NCI-H187 treated with DMSO at 0.1 percent for 48 hours (cell line): ENCODE measurements at regions not wholly inside any gene's neighbourhood (a gene's known extent, or its start where the extent isn't known, plus 50 kb on each side); places are given as distances from the start of the nearest gene placed in this dataset.

ENCODE experiments used
- DNase-seq: peaks from one replicate; lab custom pipeline; 2025; lab: John Stamatoyannopoulos, UW

DNA sequence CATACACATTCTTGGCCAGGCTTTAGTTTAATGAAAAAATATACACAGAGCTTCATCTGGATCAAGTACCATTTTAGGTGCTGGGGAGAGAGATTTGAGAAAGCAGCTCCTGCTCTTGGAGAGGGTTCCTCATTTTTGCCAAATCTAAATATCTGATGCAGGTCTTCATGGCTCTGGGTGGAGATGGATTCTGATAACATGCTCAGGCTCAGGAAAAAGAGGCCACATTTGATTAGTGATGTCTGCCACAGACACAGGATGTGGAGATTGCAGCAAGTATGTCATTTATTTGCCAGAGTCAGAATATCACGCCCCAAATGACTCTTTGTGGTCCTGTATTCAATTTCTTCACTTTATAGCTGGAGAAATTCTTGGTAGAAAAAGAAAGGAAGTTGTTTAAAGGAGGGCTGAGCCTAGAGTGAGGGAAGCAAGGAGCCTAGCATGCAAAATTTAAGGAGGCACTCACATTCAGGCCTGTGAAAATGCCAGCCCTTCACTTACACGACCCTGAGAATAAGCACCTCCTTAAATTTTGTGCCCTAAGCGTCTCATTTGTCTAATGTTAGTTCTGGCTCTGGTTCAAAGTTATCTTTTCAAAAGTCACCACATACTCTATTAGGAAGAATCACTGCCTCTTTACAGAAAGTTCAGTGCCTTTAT is 492.9 kb upstream of the TBX3 start:
- DNase-seq, result no peak

DNA sequence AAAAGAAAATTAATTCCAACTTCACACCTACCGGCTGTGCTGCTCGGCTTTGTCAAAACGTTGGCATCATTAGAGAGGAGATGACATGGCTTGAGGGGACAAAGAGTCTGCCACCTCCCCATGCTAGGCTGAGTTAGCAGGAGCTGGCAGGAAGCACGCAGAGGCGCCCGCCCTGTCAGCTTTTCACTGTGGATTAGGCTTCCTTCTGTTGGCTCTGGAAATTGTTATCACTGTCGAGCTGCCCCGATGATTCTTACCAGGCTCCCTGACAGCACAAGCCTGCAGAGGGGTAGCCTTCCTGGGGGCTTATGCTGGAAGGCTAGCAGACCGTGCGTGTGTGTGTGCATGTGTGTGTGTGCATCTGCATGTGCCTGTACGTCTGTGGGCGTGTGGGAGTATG is 490.9 kb upstream of the TBX3 start:
- no peak for DNase-seq

GRCh38 chr12:115172521-115172920 is 488.5 kb upstream of the TBX3 start:
- DNase-seq, result no peak

GRCh38 chr12:115169981-115170380 is 486.0 kb upstream of the TBX3 start:
- no peak for DNase-seq

- no peak for DNase-seq
Measured at GRCh38 chr12:115166698-115167315, 482.8 kb upstream of the TBX3 start.

DNA sequence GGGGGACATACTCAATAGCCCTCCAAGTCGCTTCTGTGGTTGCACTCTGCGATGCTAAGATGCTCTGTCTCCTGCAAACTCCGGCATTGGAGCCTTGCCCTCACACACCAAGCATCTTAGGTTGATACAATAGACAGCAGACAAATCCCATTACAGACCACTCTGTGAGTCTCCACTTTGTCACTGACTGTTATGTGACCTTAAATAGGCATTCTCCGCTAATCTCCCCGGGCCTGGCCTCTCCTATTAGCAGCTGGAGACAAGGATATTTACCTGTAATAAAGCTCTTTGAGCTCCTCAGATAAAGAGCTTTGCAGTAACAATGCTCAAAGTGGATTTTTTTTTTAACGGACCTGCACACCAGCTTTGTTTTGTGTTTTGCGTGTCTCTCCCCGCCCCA is 479.7 kb upstream of the TBX3 start:
- DNase-seq, result peak; percentile 71

DNA sequence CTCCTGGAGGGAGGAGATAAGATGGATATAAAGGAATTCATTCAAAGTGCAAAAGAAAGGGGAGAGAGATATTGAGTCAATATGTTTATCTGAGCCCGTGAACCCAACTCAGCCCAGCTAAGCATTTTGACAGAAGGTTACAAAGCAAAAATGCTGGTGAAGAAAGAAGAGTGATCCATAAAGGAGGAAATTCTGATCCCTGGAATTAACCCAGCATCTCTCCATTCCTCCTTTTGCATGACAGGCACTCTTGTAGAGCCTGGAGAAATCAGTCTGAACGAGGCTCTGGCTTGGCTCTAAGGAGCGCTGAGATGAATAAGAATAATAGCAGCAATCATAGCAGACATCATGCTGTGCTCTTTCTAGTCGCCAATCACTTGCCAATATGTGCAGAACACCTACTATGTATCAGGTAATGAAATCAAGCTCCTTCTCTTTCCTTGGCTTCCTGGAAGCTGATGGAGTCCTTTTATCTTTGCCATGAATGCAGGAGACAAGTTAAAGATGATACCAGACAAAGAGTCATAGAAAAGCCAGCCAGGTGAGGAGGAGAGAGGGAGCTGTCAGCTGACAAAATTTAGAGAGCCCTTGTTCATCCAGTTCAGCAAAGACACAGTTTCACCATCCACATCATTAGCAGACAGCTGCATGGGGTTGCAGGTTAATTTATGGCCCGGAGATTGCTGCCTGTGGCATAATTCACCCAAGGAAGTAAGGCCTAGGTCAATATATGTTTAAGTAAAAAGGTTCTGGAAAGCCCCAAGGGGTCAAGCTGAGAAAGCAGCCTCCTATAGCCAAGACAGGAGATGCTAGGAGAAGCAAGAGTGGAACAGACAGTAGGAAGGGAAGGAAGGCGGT is 476.5 kb upstream of the TBX3 start:
- peak; percentile 96 for DNase-seq

GRCh38 chr12:115158816-115159215 is 474.8 kb upstream of the TBX3 start:
- DNase-seq, result no peak

DNA sequence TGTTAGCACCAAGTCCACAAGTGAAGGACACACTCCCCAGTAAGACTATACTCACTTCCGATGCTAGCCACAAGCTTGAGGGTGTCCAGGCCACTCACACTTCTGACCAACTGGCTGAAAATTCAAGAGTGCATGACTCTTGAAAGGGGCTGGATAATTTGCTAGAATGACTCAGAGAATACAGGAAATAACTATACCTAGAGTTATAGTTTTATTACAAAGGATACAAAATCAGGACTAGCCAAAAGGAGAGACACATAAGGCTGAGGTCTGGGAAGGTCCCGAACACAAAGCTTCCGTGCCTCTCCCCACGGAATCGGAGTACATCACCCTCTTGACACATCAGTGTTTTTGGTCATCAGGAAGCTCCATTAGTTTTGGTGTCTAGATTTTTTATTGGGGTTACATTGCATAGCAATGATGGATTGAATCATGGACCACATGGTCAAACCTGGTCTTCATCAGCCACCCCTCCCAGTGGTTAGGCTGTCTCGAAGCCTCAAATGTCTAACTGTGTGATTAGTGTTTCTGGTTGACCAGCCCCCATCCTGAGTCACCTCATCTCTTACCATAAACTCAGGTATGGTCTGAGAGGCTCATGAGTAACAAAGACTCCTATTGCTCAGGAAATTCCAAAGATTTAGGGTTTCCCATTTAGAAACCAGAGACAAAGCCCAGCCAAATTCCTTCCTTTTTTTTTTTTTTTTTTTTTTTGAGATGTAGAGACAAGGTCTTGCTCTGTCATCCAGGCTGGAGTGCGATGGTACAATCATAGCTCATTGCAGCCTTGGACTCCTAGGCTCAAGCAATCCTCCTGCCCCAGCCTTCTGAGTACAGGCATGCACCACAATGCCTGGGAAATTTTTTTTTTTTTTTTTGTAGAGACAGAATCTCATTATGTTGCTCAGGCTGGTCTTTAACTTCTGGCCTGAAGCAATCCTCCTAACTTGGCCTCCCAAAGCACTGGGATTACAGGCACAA is 472.0 kb upstream of the TBX3 start:
- no peak for DNase-seq

DNA sequence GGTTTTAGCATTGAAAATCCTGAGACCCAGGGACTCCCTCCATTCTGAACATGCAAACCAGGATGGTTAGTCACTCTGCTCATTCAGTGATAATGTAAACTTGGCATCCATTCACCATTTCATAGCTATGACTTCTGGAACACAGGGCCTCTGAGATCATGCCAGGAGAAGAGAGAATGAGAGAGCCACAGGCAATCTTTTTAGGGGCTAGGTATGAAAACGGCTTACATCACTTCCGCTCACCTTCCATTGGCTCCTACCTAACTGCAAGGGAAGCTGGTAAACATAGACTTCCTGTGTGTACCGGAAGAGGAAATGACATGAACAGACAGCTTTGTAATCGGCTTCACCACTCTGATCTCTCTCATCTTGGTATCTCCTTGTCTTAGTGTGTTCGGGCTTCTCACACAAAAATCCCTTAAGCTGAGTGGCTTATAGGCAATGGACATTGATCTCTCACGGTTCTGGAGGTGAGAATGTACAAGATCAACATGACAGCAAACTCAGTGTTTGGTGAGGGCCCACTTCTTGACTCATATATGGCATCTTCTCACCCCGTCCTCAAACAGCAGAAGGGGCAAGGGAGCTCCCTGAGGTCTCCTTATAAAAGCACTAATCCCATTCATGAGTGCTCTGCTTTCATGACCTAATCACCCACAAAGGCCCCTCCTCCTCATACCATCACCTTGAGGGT is 465.9 kb upstream of the TBX3 start:
- DNase-seq, result no peak

DNA sequence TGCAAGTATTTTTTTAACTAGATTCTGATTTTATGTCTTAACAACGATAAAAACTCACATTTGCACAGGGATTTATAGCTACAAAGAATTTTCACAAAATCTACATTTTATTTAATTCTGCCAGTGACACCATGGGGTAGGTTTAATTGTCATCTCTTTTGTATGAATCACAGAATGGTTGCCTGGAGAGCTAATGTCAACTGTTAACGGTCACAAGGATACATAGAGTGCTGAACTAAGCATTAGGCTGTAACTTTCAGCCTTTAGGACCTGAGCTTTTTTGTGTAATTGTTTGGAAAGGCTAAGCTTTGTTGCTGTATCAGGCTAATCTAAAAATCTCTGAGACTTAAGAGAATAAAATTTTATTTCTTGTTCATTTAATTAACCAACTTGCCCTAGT is 465.3 kb upstream of the TBX3 start:
- DNase-seq, result no peak

DNA sequence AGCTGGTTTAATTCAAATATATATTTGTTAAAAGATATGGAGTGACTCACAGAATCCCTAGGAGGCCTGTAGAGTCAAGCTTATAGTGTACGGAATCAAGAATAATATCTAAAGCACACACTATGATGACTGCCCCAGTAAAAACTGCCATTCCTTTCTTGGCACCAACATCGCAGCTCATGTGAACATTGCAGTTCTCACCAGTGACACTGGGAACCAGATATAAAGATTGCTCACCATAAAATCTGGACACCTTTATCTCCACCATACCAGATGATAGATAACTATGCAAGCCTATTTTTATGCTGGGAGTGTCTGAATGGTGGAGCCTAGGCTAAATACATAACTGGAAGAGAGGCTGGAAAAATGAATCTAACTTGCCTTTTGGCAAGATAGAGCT is 463.9 kb upstream of the TBX3 start:
- no peak for DNase-seq

GRCh38 chr12:115146453-115146852 is 462.5 kb upstream of the TBX3 start:
- DNase-seq, result no peak

DNA sequence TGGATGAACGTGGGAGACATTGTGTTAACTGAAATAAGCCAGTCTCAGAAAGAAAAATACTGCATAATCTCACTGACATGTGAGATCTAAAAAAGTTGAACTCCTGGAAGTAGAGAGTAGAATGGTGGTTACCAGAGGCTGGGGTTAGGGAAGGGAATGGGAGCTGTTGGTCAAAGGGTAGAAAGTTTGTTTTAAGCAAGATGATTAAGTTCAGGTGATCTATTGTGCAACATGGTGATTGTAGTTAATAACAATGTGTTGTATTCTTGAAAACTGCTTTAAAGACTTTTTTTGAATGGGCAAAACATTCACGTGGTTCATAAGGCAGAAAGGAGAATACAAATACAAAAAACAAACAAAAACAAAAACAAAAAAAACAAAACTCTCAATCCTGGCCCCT is 460.4 kb upstream of the TBX3 start:
- DNase-seq, result no peak

- no peak for DNase-seq
Measured at GRCh38 chr12:115140981-115141655, 457.1 kb upstream of the TBX3 start.

GRCh38 chr12:115137812-115138521 is 454.0 kb upstream of the TBX3 start:
- no peak for DNase-seq

DNA sequence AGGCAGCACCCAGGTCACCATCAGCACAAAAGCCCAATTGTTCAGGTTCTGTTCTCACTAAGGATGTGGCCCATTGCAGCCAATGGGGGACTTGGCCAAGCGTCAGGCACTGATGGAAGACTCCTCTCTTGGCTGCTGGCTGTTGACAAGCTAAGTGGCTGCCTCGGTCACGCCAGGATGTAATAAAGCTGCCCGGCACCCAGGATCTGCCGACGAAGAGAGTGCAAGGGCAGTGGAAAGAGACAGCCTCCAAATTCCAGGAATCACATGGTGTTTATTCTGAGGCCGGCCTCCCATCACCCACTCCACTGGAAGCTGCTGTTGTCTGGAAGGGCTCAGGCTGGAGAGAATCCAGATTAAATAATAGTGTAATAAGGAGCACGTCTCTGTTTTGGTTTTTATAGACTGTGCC is 451.8 kb upstream of the TBX3 start:
- peak; percentile 65 for DNase-seq

DNA sequence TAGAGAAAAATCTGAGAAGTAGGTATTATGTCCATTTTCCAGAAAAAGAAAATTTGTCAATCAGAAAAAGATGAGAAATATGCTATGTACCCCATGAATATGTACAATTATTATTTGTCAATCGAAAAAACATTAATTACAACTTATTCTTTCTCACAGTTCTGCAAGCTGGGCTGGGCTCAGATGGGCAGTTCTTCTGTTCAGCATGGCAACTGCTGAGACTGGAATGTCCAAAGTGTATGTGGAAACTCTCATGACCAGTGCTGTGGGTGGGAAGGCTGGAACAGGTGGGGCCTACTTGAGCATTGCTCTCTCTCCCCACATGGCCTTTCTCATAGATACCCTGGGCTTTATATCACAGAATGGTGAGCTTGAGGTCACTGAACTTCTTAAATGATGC is 450.3 kb upstream of the TBX3 start:
- DNase-seq, result no peak

GRCh38 chr12:115132905-115133304 is 448.9 kb upstream of the TBX3 start:
- no peak for DNase-seq

- DNase-seq, result no peak
Measured at GRCh38 chr12:115132145-115132544, 448.2 kb upstream of the TBX3 start.
